HT1080 (cell line): ENCODE measurements at regions not wholly inside any gene's neighbourhood (a gene's known extent, or its start where the extent isn't known, plus 50 kb on each side); places are given as distances from the start of the nearest gene placed in this dataset.

ENCODE experiments used
- DNase-seq: peaks from one replicate; pipeline ENCODE4 v3.0.0-alpha.2; 2015; ENCODE audit warnings: low read depth

- DNase-seq: no peak
These were observed 413.9 kb upstream of the LYPLAL1 start for GRCh38 chr1:218759795-218760194.

GRCh38 chr1:218760601-218761570 lies 412.8 kb upstream of the LYPLAL1 start:
- DNase-seq: no peak

- DNase-seq: no peak
These were observed 410.1 kb upstream of the LYPLAL1 start for GRCh38 chr1:218763538-218763937.

- DNase-seq: no peak
These were observed 407.9 kb upstream of the LYPLAL1 start for GRCh38 chr1:218765753-218766152.

- no peak for DNase-seq
These were observed 401.7 kb upstream of the LYPLAL1 start for GRCh38 chr1:218771931-218772330.

- peak; percentile 42 for DNase-seq
These were observed 401.1 kb upstream of the LYPLAL1 start for GRCh38 chr1:218772575-218772974.

GRCh38 chr1:218775501-218776021 lies 398.1 kb upstream of the LYPLAL1 start:
- DNase-seq: no peak

- no peak for DNase-seq
These were observed 395.2 kb upstream of the LYPLAL1 start for GRCh38 chr1:218778257-218779126.

GRCh38 chr1:218779341-218780100 lies 394.2 kb upstream of the LYPLAL1 start:
- DNase-seq: peak; percentile 71

- DNase-seq: no peak
These were observed 390.5 kb upstream of the LYPLAL1 start for GRCh38 chr1:218783131-218783530.

GRCh38 chr1:218783916-218784315 lies 389.8 kb upstream of the LYPLAL1 start:
- DNase-seq: no peak

- no peak for DNase-seq
These were observed 387.8 kb upstream of the LYPLAL1 start for GRCh38 chr1:218785928-218786327.

GRCh38 chr1:218787826-218788225 lies 385.9 kb upstream of the LYPLAL1 start:
- peak; percentile 36 for DNase-seq

GRCh38 chr1:218796773-218797172 lies 376.9 kb upstream of the LYPLAL1 start:
- DNase-seq: no peak

GRCh38 chr1:218802799-218803198 lies 370.9 kb upstream of the LYPLAL1 start:
- no peak for DNase-seq

- no peak for DNase-seq
These were observed 370.2 kb upstream of the LYPLAL1 start for GRCh38 chr1:218803351-218803997.

GRCh38 chr1:218804014-218804785 lies 369.5 kb upstream of the LYPLAL1 start:
- peak; percentile 59 for DNase-seq

- no peak for DNase-seq
These were observed 364.6 kb upstream of the LYPLAL1 start for GRCh38 chr1:218809061-218809460.

GRCh38 chr1:218809625-218810024 lies 364.1 kb upstream of the LYPLAL1 start:
- peak; percentile 87 for DNase-seq

- DNase-seq: no peak
These were observed 363.4 kb upstream of the LYPLAL1 start for GRCh38 chr1:218810306-218810705.
